ENCODE measurements at regions not wholly inside any gene's neighbourhood (a gene's known extent, or its start where the extent isn't known, plus 50 kb on each side); places are given as distances from the start of the nearest gene placed in this dataset.

- no peak for DNase-seq
Observed at GRCh38 chr11:70661761-70662501, 263.6 kb downstream of the CTTN start.

GRCh38 chr11:70662691-70663098 is 264.4 kb downstream of the CTTN start:
- no peak for DNase-seq

- no peak for DNase-seq
Observed at GRCh38 chr11:70663815-70664214, 265.5 kb downstream of the CTTN start.

GRCh38 chr11:70666311-70666710 is 268.0 kb downstream of the CTTN start:
- no peak for DNase-seq

GRCh38 chr11:70667767-70668166 is 269.4 kb downstream of the CTTN start:
- no peak for DNase-seq

- DNase-seq = no peak
Observed at GRCh38 chr11:70668204-70669202, 270.2 kb downstream of the CTTN start.

- DNase-seq = no peak
Observed at GRCh38 chr11:70669281-70669680, 271.0 kb downstream of the CTTN start.

GRCh38 chr11:70669871-70670675 is 271.7 kb downstream of the CTTN start:
- DNase-seq = no peak

GRCh38 chr11:70670676-70671034 is 272.3 kb downstream of the CTTN start:
- DNase-seq = no peak

- no peak for DNase-seq
Observed at GRCh38 chr11:70671083-70671482, 272.8 kb downstream of the CTTN start.

GRCh38 chr11:70671611-70672010 is 273.3 kb downstream of the CTTN start:
- DNase-seq = no peak

GRCh38 chr11:70672991-70673653 is 274.8 kb downstream of the CTTN start:
- DNase-seq = no peak

GRCh38 chr11:70674605-70675004 is 276.3 kb downstream of the CTTN start:
- DNase-seq = no peak

GRCh38 chr11:70675697-70676374 is 277.5 kb downstream of the CTTN start:
- DNase-seq = no peak

- no peak for DNase-seq
Observed at GRCh38 chr11:70677232-70677916, 279.0 kb downstream of the CTTN start.

- DNase-seq = no peak
Observed at GRCh38 chr11:70678931-70679900, 280.9 kb downstream of the CTTN start.

- DNase-seq = no peak
Observed at GRCh38 chr11:70680781-70681281, 282.5 kb downstream of the CTTN start.

GRCh38 chr11:70682056-70682455 is 283.7 kb downstream of the CTTN start:
- no peak for DNase-seq

GRCh38 chr11:70682760-70683159 is 284.4 kb downstream of the CTTN start:
- DNase-seq = no peak

GRCh38 chr11:70687716-70688115 is 289.4 kb downstream of the CTTN start:
- no peak for DNase-seq

Measured in NCI-H1417 treated with DMSO at 0.1 percent for 48 hours (cell line).